ENCODE measurements at regions not wholly inside any gene's neighbourhood (a gene's known extent, or its start where the extent isn't known, plus 50 kb on each side); places are given as distances from the start of the nearest gene placed in this dataset.

- H2AFZ ChIP-seq = no peak overlapping the region
- H3K9me2 ChIP-seq (ENCODE audit: insufficient read depth) = peaks cover 6% of the 10 kb centered on the region; the same call in 1 of the 2 replicates
- no peak overlapping the region for H3K27ac ChIP-seq (ENCODE audit: low read depth)
- H3K4me3 ChIP-seq = no peak overlapping the region
- no peak overlapping the region for H3K4me2 ChIP-seq
- ATAC-seq (no peak), DNase-seq (ENCODE audit: low spot score) (no peak)
- peaks cover 9% of the 10 kb centered on the region for H3K36me3 Mint-ChIP-seq (ENCODE audit: low read depth)
- peaks cover 36% of the 10 kb centered on the region for H3K4me1 ChIP-seq (ENCODE audit: insufficient read depth)
- TF ChIP-seq NANOG (IDR thresholded peaks at IDR 0.05; ENCODE audit: borderline replicate concordance) (no peak), REST (IDR thresholded peaks at IDR 0.05; ENCODE audit: unreplicated experiment) (no peak), POLR2AphosphoS5 (IDR thresholded peaks at IDR 0.05; ENCODE audit: low read depth) (no peak), JUNB (IDR thresholded peaks at IDR 0.05; ENCODE audit: unreplicated experiment) (no peak), ZNF114 (CRISPR knock-in tag; IDR thresholded peaks at IDR 0.05) (no peak), CREB1 (CRISPR knock-in tag; IDR thresholded peaks at IDR 0.05; ENCODE audit: low read depth) (no peak), EZH2 (IDR thresholded peaks at IDR 0.05; ENCODE audit: low read depth, unreplicated experiment) (no peak), ZNF331 (CRISPR knock-in tag; IDR thresholded peaks at IDR 0.05; ENCODE audit: low read depth) (no peak), STAT1 (IDR thresholded peaks at IDR 0.05; ENCODE audit: unreplicated experiment) (no peak), CTCF (conservative IDR thresholded peaks at IDR 0.05; ENCODE audit: low read depth in 2 of 2) (no peak), EZH2phosphoT487 (IDR thresholded peaks at IDR 0.05; ENCODE audit: unreplicated experiment) (no peak)
- TF ChIP-seq, protein P1, sequence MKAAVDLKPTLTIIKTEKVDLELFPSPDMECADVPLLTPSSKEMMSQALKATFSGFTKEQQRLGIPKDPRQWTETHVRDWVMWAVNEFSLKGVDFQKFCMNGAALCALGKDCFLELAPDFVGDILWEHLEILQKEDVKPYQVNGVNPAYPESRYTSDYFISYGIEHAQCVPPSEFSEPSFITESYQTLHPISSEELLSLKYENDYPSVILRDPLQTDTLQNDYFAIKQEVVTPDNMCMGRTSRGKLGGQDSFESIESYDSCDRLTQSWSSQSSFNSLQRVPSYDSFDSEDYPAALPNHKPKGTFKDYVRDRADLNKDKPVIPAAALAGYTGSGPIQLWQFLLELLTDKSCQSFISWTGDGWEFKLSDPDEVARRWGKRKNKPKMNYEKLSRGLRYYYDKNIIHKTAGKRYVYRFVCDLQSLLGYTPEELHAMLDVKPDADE (IDR thresholded peaks at IDR 0.05) = no peak
- TF ChIP-seq, protein P2, sequence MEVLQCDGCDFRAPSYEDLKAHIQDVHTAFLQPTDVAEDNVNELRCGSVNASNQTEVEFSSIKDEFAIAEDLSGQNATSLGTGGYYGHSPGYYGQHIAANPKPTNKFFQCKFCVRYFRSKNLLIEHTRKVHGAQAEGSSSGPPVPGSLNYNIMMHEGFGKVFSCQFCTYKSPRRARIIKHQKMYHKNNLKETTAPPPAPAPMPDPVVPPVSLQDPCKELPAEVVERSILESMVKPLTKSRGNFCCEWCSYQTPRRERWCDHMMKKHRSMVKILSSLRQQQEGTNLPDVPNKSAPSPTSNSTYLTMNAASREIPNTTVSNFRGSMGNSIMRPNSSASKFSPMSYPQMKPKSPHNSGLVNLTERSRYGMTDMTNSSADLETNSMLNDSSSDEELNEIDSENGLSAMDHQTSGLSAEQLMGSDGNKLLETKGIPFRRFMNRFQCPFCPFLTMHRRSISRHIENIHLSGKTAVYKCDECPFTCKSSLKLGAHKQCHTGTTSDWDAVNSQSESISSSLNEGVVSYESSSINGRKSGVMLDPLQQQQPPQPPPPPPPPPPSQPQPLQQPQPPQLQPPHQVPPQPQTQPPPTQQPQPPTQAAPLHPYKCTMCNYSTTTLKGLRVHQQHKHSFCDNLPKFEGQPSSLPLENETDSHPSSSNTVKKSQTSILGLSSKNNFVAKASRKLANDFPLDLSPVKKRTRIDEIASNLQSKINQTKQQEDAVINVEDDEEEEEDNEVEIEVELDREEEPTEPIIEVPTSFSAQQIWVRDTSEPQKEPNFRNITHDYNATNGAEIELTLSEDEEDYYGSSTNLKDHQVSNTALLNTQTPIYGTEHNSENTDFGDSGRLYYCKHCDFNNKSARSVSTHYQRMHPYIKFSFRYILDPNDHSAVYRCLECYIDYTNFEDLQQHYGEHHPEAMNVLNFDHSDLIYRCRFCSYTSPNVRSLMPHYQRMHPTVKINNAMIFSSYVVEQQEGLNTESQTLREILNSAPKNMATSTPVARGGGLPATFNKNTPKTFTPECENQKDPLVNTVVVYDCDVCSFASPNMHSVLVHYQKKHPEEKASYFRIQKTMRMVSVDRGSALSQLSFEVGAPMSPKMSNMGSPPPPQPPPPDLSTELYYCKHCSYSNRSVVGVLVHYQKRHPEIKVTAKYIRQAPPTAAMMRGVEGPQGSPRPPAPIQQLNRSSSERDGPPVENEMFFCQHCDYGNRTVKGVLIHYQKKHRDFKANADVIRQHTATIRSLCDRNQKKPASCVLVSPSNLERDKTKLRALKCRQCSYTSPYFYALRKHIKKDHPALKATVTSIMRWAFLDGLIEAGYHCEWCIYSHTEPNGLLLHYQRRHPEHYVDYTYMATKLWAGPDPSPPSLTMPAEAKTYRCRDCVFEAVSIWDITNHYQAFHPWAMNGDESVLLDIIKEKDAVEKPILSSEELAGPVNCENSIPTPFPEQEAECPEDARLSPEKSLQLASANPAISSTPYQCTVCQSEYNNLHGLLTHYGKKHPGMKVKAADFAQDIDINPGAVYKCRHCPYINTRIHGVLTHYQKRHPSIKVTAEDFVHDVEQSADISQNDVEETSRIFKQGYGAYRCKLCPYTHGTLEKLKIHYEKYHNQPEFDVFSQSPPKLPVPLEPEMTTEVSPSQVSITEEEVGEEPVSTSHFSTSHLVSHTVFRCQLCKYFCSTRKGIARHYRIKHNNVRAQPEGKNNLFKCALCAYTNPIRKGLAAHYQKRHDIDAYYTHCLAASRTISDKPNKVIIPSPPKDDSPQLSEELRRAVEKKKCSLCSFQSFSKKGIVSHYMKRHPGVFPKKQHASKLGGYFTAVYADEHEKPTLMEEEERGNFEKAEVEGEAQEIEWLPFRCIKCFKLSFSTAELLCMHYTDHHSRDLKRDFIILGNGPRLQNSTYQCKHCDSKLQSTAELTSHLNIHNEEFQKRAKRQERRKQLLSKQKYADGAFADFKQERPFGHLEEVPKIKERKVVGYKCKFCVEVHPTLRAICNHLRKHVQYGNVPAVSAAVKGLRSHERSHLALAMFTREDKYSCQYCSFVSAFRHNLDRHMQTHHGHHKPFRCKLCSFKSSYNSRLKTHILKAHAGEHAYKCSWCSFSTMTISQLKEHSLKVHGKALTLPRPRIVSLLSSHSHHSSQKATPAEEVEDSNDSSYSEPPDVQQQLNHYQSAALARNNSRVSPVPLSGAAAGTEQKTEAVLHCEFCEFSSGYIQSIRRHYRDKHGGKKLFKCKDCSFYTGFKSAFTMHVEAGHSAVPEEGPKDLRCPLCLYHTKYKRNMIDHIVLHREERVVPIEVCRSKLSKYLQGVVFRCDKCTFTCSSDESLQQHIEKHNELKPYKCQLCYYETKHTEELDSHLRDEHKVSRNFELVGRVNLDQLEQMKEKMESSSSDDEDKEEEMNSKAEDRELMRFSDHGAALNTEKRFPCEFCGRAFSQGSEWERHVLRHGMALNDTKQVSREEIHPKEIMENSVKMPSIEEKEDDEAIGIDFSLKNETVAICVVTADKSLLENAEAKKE (CRISPR knock-in tag; IDR thresholded peaks at IDR 0.05) = no peak
- no peaks in the 10 kb centered on the region for H3F3A ChIP-seq (replicated peaks; ENCODE audit: low read depth)
- peaks cover 34% of the 10 kb centered on the region for H3K4me1 Mint-ChIP-seq
- no peak overlapping the region for H3K27ac Mint-ChIP-seq
- H3K79me2 ChIP-seq (replicated peaks; ENCODE audit: insufficient read depth) = no peaks in the 10 kb centered on the region
- no peaks in the 10 kb centered on the region for H3K36me3 ChIP-seq (ENCODE audit: insufficient read depth)
- H3K27me3 ChIP-seq (ENCODE audit: insufficient read depth) = no peaks in the 10 kb centered on the region
- H3K27me3 Mint-ChIP-seq (ENCODE audit: insufficient read depth, low read depth, poor library complexity) = peaks cover 6% of the 10 kb centered on the region
- H3K4me3 Mint-ChIP-seq = no peak overlapping the region
- H3K9me3 Mint-ChIP-seq = peaks cover 5% of the 10 kb centered on the region
- H4K20me1 ChIP-seq (replicated peaks; ENCODE audit: insufficient read depth) = no peaks in the 10 kb centered on the region
Observed at GRCh38 chr2:221791844-221792243, 219.7 kb upstream of the EPHA4 start.
